HG03378 (cell line): ENCODE measurements at regions not wholly inside any gene's neighbourhood (a gene's known extent, or its start where the extent isn't known, plus 50 kb on each side); places are given as distances from the start of the nearest gene placed in this dataset.
A peak's percentile ranks its signal among the peaks of the same experiment; 100 is the strongest.
"Not testable (repeated sequence)": the region's sequence is repeated elsewhere in the genome, so short reads cannot be mapped to it uniquely, and the experiment has no call there.

Experiments used
- ATAC-seq: cut with Tn5 transposase; IDR thresholded peaks from one replicate; pipeline ENCODE4 v1.9.1; 2021; ENCODE audit warnings: mild to moderate bottlenecking, moderate library complexity; ENCODE audit not compliant: unreplicated experiment

GRCh38 chr14:34180434-34180833, 229.6 kb upstream of the EGLN3 start:
- no peak for ATAC-seq

DNA sequence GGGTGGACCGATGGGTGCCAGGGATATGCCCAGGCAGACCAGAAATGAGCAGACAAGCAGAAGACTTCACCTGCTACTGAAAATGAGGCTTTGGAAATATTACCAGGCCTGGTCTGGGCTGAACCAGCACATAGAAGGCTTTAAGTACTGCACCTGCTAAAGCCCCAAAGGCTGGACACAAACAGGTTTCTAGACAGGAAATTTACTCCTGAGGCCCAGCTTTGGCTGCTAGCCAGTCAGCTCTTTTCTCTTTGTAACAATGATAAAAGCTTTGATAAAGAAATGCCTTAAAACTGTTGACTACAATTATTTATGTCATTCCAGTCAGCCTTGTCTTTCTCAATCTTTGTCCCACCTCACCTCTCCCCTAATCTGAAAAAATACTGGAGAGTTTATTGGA, 228.9 kb upstream of the EGLN3 start:
- no peak for ATAC-seq

- ATAC-seq: no peak
Observed at GRCh38 chr14:34177466-34177865, 226.6 kb upstream of the EGLN3 start.

DNA sequence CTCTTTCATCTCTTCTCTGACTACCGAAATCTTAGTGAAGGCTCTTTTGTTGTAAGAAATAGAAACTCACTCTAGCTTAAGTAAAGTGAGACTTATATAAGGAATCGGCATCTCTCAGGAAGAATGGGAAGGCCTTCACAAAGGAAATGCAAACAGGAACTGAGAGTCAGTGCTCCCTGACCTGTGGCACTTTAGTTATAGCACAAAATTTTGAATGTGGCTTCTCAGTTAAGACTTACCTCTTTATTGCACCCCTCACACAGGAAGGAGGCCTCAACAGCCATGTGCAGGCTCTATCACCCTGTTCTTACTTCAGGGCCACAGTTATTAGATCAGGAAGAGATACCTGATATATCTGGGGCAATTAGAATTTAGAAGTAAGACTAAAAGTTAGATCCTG, 224.7 kb upstream of the EGLN3 start:
- peak; percentile 63 for ATAC-seq

DNA sequence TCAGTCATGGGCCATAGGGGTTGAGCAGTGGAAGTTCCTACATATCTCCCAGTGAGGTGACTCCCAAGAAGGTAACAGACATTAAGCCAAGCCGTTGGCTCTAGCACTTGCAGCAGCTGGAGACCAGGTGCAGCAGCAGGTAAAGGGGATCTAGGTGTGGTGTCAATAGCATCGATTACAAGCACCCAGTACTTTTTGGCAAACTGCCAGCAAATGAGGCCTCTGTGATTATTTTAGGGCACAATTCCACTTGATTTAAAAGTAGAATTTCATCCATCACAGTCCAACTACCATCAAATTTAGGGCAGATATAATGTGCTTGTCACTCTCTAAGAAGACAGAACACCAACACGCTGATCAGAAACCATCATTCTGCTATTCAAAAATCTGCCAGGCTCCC, 224.1 kb upstream of the EGLN3 start:
- no peak for ATAC-seq

- ATAC-seq: no peak
Observed at GRCh38 chr14:34173916-34174315, 223.0 kb upstream of the EGLN3 start.

DNA sequence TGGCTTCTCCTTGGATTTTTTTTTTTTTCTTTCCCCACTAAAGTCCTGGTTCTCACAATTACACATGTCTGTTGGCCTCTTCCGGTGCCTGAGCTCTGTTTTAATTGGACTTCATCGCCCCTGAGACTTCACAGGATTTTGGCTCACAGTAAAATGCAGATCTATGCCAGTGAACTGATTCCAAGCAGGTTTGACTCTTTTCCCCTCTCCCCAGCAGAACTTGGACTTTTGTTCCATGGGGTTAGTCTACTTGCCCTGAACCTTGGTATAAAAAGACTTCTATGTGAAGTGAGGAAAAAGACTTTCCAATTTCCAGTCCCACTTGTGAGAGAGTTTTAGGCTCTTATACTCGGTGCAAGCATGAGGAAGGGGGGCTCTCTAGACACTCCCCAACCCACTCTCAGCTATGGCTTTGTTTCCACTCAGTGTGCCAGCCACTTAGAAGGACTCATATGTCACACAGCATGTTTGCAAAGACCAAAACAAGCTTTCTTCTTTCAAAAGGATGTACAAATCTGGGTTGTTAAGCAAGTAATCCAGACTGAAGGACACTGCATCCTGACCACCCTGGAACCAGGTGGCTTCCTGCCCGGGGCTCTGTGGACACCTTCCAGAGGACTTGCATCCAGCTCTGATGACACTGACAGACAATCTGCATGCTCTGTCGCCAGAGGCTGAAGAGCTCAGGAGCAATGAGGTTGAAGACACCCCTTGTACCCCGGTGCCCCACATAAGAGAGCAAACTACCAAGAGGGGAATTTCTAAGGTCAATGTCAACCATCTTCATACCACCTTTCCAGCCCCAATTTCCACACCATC, 221.9 kb upstream of the EGLN3 start:
- no peak for ATAC-seq

GRCh38 chr14:34172173-34172451, 221.2 kb upstream of the EGLN3 start:
- ATAC-seq: no peak

DNA sequence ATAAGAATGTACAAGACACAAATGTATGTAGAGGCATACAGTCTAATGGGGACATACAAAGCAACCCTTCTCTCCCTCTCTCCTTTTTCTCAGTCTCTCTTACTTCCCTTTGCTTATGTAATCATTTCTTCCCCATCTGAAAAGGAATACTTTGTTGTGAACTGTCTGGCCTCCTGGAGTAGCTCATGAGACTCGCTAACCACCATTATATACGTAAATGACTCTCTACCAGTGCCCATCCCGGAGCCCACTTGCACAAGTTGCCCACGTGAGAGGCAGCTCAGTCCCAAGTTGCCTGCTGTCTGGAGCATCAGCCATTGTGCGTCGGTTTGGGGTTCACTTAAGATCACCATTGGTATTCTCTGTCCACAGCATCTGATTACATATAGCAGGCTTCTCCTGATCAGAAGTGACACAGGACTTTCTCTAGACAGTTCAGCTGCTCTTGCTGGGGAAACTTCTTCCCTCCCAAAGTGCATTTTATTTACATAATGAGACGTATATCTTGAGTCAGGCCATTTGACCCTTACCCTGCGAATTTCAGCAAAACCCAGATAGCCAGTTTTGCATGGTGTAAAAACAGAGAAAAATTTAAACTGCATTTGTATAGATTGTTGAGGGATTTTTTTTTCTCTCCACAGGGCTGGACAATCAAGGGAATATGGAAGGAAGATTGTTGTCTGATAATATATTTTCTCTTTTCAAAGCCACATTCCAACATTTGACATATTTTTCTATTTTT, 220.7 kb upstream of the EGLN3 start:
- ATAC-seq: no peak

DNA sequence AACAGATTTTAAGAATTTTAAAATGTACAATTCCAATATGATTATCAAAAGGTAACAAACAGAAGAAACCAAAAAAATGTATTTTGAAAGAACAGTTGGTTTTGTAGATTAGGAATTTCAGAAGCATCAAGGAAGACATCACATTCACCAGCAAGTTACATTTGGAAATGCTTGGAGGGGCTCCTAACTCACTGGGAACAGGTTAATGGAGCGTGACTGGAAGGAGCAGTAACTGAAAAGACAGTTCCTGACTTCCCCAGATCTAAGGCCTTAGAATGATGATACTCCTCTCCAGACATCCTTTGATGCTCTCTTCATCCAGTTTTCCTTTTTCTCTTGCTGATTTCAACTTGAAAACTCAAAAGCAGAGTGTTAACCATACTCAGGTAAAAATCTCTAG, 220.0 kb upstream of the EGLN3 start:
- no peak for ATAC-seq

GRCh38 chr14:34169561-34169960, 218.7 kb upstream of the EGLN3 start:
- no peak for ATAC-seq

DNA sequence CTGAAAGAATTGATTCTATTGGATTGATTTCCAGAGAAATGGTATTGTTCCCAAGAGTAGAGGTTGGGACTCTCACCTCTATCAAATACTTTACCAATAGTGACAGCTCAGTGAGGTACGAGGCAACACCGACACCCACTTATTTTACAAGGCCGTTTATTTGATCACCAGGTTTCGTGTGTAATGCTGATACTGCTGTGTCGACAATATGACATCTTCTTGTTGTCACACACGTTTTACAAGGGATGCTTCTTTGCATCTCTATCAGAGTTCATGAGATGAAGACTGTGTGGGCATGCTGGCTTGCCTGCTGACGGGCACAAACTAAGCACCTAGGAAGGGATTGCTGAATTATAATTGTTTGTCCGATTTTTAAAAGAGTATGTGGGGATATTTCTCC, 217.8 kb upstream of the EGLN3 start:
- ATAC-seq: no peak

DNA sequence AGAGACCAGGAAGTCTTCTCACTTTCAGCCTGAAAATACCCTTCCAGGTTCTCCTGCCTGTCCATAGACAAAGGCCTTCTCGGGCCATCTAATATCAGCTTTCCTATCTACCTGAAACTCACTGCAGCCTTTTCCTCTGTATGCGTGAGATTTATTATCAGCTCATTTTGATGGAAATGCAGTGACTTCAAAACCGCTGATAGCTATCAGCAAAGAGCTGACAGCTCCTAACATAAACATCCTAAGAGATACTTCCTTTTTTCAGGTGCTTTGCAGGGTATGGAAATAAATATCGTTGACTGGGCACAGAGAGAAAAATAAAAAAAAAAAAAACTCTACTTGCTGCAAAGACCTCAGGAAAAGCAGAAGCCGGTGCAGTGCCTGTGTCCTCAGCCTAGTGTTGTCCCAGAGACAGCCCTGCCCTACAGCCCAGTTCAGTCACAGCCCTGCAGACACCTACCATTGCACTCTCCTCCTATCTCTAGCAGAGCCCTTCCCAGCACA, 215.0 kb upstream of the EGLN3 start:
- ATAC-seq: no peak

- no peak for ATAC-seq
Observed at GRCh38 chr14:34164162-34164864, 213.4 kb upstream of the EGLN3 start.

DNA sequence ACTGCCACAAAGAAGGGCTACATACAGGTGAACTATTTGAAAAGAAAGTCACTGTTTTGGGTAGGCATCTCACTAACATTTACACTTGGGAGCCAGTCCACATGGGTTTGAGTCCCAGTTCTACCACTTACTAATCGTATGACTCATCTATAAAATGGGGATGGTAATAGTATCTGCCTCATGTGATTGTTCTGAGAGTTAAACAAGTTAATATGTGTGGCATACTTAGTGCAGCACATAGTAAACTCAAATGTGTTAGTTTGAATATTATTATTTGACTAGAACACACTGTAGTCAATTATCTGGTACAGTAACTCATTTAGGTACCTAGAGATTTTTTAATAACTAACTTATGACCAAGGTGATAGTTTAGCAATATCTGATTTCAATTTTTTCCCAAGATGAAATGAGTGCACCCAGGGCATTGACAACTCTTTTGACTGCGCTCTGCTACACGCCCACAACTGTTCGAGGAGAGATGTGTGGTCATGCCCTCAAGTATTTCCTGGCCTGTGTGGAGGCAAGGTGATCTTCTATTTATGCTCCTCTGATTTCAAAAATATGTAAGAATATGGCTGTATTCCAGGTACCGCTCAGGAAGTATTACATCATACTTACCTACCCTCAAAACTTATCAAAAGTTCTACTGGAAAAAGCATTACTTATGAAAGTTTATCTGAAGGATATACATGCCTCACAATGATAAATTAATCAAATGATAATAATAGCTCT, 210.6 kb upstream of the EGLN3 start:
- ATAC-seq: no peak

- ATAC-seq: no peak
Observed at GRCh38 chr14:34160619-34161018, 209.7 kb upstream of the EGLN3 start.

- no peak for ATAC-seq
Observed at GRCh38 chr14:34157651-34158050, 206.8 kb upstream of the EGLN3 start.

DNA sequence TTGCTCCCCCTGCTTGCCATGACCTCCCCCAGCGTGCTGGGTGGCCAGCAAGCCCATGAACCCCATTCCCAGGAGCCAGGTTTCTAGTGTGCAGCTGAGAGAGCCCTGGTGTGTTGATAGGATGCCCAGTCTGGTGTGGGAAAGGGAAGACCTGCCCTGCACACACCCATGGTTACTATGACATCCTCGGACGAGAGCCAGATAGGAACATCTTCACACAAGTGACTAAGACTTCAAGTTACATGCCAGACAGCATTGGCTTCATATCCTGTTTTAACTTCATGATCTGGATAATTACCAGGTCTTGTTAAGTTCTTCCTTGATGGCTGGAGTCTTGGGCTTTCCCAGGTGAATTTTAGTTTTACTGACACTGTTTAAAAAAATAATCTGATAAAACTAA, 196.6 kb upstream of the EGLN3 start:
- ATAC-seq: no peak

GRCh38 chr14:34140127-34140526, 189.3 kb upstream of the EGLN3 start:
- ATAC-seq: not testable (repeated sequence)

GRCh38 chr14:34139160-34140121, 188.6 kb upstream of the EGLN3 start:
- ATAC-seq: not testable (repeated sequence)
